Astrocyte (in vitro differentiated cells and primary cell): ENCODE measurements at regions not wholly inside any gene's neighbourhood (a gene's known extent, or its start where the extent isn't known, plus 50 kb on each side); places are given as distances from the start of the nearest gene placed in this dataset.

Source experiments
- DNase-seq: peaks from one replicate; pipeline ENCODE4 v3.0.0-alpha.2; 2010; ENCODE audit warnings: low read depth
- FAIRE-seq: peaks from 2 replicates; lab custom pipeline; 2011; peaks lifted over from hg19 to GRCh38; lab: Jason Lieb, UNC
- H2AFZ ChIP-seq: 2 replicates; pipeline ENCODE4 v1.6.0; 2012; ENCODE audit warnings: low read depth, low read length, inconsistent platforms
- H3K27ac ChIP-seq: 2 replicates; pipeline ENCODE4 v1.5.1; 2011; ENCODE audit warnings: low read depth, low read length, inconsistent platforms
- H3K27me3 ChIP-seq: 2 replicates; pipeline ENCODE4 v1.6.0; 2011; ENCODE audit warnings: low read length, inconsistent platforms; ENCODE audit not compliant: insufficient read depth
- H3K36me3 ChIP-seq: 2 replicates; pipeline ENCODE4 v1.5.1; 2011; ENCODE audit warnings: low read length, inconsistent platforms; ENCODE audit not compliant: insufficient read depth
- H3K4me1 ChIP-seq: 2 replicates; pipeline ENCODE4 v1.5.1; 2011; ENCODE audit warnings: low read length, inconsistent platforms; ENCODE audit not compliant: insufficient read depth
- H3K4me2 ChIP-seq: 2 replicates; pipeline ENCODE4 v1.6.0; 2012; ENCODE audit warnings: low read length, inconsistent platforms
- H3K4me3 ChIP-seq: 2 replicates; pipeline ENCODE4 v1.5.1; 2011; ENCODE audit warnings: low read depth, mild to moderate bottlenecking, low read length, inconsistent platforms; ENCODE audit not compliant: insufficient read depth
- H3K79me2 ChIP-seq: 2 replicates; pipeline ENCODE4 v1.6.0; 2012; ENCODE audit warnings: mild to moderate bottlenecking, low read length, inconsistent platforms; ENCODE audit not compliant: insufficient read depth
- H3K9ac ChIP-seq: 2 replicates; pipeline ENCODE4 v1.6.0; 2012; ENCODE audit warnings: mild to moderate bottlenecking, low read length, inconsistent platforms
- H3K9me3 ChIP-seq: 2 replicates; pipeline ENCODE4 v1.5.1; 2012; ENCODE audit warnings: low read depth, mild to moderate bottlenecking, low read length, inconsistent platforms; ENCODE audit not compliant: insufficient read depth
- H4K20me1 ChIP-seq: 2 replicates; pipeline ENCODE4 v1.6.0; 2012; ENCODE audit warnings: low read length, inconsistent platforms; ENCODE audit not compliant: insufficient read depth
- H3K27ac Mint-ChIP-seq: one replicate; pipeline ENCODE4 v1.8.0; 2021; ENCODE audit warnings: mild to moderate bottlenecking, mixed read lengths; ENCODE audit not compliant: unreplicated experiment
- H3K27me3 Mint-ChIP-seq: one replicate; pipeline ENCODE4 v1.8.0; 2021; ENCODE audit warnings: low read depth, mixed read lengths; ENCODE audit not compliant: unreplicated experiment
- H3K36me3 Mint-ChIP-seq: one replicate; pipeline ENCODE4 v1.8.0; 2021; ENCODE audit warnings: low read depth, mixed read lengths; ENCODE audit not compliant: unreplicated experiment
- H3K4me1 Mint-ChIP-seq: one replicate; pipeline ENCODE4 v1.8.0; 2021; ENCODE audit warnings: low read depth, mixed read lengths; ENCODE audit not compliant: unreplicated experiment
- H3K4me3 Mint-ChIP-seq: one replicate; pipeline ENCODE4 v1.8.0; 2021; ENCODE audit warnings: mild to moderate bottlenecking, moderate library complexity, mixed read lengths; ENCODE audit not compliant: unreplicated experiment
- H3K9me3 Mint-ChIP-seq: one replicate; pipeline ENCODE4 v1.8.0; 2021; ENCODE audit warnings: mild to moderate bottlenecking, mixed read lengths; ENCODE audit not compliant: unreplicated experiment
- EZH2 ChIP-seq: IDR thresholded peaks from 2 replicates; pipeline ENCODE4 v1.6.1; 2012; ENCODE audit warnings: mild to moderate bottlenecking, low read length, inconsistent platforms; ENCODE audit not compliant: insufficient read depth
- TF ChIP-seq, protein P1 (sequence below): IDR thresholded peaks from 2 replicates; pipeline ENCODE4 v1.5.1; 2011; ENCODE audit warnings: low read depth, mild to moderate bottlenecking, inconsistent platforms, low read length, moderate library complexity; ENCODE audit not compliant: insufficient read depth

DNA sequence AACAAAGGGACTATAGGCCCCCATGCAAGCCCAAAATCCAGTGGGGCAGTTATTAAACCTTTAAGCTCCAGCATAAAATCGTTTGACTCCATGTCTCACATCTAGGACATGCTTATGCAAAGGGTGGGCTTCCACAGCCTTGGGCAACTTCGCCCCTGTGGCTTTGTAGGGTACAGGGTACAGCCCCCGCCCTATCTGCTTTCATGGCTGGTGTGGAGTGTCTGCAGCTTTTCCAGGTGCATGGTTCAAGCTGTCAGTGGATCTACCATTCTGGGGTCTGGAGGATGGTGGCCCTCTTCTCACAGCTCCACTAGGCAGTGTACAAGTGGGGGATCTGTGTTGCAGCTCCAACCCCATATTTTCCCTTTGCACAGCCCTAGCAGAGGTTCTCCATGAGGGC, 559.8 kb upstream of the TECRL start:
- Histone ChIP-seq H3K9me3 (peaks cover 3% of the 10 kb centered on the region), H4K20me1 (no peaks in the 10 kb centered on the region), H3K9ac (no peak overlapping the region), H3K36me3 (no peaks in the 10 kb centered on the region), H3K27ac (no peak overlapping the region), H3K79me2 (no peaks in the 10 kb centered on the region), H3K4me2 (no peak overlapping the region), H3K27me3 (no peaks in the 10 kb centered on the region), H2AFZ (no peak overlapping the region), H3K4me1 (no peaks in the 10 kb centered on the region), H3K4me3 (no peak overlapping the region)
- Mint-ChIP-seq H3K4me1 (no peaks in the 10 kb centered on the region), H3K27me3 (no peaks in the 10 kb centered on the region), H3K27ac (no peak overlapping the region), H3K9me3 (peaks cover 6% of the 10 kb centered on the region), H3K4me3 (no peak overlapping the region), H3K36me3 (no peaks in the 10 kb centered on the region)
- TF ChIP-seq, protein P1, sequence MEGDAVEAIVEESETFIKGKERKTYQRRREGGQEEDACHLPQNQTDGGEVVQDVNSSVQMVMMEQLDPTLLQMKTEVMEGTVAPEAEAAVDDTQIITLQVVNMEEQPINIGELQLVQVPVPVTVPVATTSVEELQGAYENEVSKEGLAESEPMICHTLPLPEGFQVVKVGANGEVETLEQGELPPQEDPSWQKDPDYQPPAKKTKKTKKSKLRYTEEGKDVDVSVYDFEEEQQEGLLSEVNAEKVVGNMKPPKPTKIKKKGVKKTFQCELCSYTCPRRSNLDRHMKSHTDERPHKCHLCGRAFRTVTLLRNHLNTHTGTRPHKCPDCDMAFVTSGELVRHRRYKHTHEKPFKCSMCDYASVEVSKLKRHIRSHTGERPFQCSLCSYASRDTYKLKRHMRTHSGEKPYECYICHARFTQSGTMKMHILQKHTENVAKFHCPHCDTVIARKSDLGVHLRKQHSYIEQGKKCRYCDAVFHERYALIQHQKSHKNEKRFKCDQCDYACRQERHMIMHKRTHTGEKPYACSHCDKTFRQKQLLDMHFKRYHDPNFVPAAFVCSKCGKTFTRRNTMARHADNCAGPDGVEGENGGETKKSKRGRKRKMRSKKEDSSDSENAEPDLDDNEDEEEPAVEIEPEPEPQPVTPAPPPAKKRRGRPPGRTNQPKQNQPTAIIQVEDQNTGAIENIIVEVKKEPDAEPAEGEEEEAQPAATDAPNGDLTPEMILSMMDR, result no peak
- no peak for TF ChIP-seq EZH2
- no peak for DNase-seq
- no peak for FAIRE-seq

DNA sequence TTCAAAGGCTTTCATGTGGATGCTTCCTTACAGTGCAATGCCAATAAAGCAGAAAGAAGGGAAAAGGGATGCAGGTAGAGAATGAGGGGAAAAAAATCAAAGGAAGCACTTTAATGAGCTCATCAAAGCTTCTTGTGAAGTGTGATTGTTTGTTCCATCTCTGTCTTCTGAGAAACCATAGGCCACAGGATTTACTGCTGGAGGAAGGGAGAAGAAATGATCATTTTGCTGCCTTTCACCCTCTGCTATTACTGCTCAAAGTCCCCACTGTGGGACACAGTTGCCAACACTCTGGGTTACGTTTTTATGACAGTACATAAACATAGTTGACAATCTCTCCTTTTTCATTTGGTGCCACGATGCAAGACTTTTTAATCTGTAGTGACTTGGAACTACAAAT, 558.0 kb upstream of the TECRL start:
- Histone ChIP-seq H3K9me3 (peaks cover 3% of the 10 kb centered on the region), H3K9ac (no peak overlapping the region), H3K36me3 (no peaks in the 10 kb centered on the region), H3K79me2 (no peaks in the 10 kb centered on the region), H4K20me1 (no peaks in the 10 kb centered on the region), H3K27ac (no peak overlapping the region), H3K4me3 (no peak overlapping the region), H3K4me1 (no peaks in the 10 kb centered on the region), H2AFZ (no peak overlapping the region), H3K4me2 (no peak overlapping the region), H3K27me3 (no peaks in the 10 kb centered on the region)
- TF ChIP-seq, protein P1, result no peak
- Mint-ChIP-seq H3K9me3 (peaks cover 6% of the 10 kb centered on the region), H3K27ac (no peak overlapping the region), H3K4me1 (no peaks in the 10 kb centered on the region), H3K36me3 (no peaks in the 10 kb centered on the region), H3K27me3 (no peaks in the 10 kb centered on the region), H3K4me3 (no peak overlapping the region)
- DNase-seq (no peak), FAIRE-seq (no peak)

DNA sequence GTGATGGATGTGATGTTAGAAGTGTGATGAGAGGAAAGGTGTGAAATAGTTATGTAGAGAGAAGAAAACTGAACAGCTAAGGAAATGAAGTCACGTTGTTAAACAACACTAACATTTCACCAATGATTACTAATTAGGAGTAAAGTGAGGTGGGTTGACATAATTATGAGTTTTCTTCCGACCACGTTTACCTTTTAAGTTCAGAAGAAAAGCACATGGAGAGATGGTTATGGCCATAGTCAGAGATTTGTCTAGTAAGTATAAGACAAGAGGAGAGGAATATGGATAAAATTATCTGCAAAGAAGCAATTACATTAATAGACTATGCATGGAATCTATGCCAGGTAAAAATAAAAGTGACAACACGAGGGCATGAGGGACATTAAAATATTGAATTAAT, 551.3 kb upstream of the TECRL start:
- H3K4me3 Mint-ChIP-seq, result no peak overlapping the region
- no peaks in the 10 kb centered on the region for H3K4me1 Mint-ChIP-seq
- Histone ChIP-seq H3K4me1 (no peaks in the 10 kb centered on the region), H3K9me3 (no peaks in the 10 kb centered on the region), H2AFZ (no peak overlapping the region), H3K4me3 (no peak overlapping the region), H4K20me1 (no peaks in the 10 kb centered on the region), H3K79me2 (no peaks in the 10 kb centered on the region), H3K9ac (no peak overlapping the region), H3K27me3 (no peaks in the 10 kb centered on the region), H3K4me2 (no peak overlapping the region), H3K36me3 (no peaks in the 10 kb centered on the region), H3K27ac (no peak overlapping the region)
- no peak overlapping the region for H3K27ac Mint-ChIP-seq
- DNase-seq, result no peak
- peaks cover 2% of the 10 kb centered on the region for H3K9me3 Mint-ChIP-seq
- H3K27me3 Mint-ChIP-seq, result no peaks in the 10 kb centered on the region
- TF ChIP-seq, protein P1, result no peak
- no peak for TF ChIP-seq EZH2
- no peak for FAIRE-seq
- H3K36me3 Mint-ChIP-seq, result no peaks in the 10 kb centered on the region
